ENCODE measurements at regions not wholly inside any gene's neighbourhood (a gene's known extent, or its start where the extent isn't known, plus 50 kb on each side); places are given as distances from the start of the nearest gene placed in this dataset.

- H3K36me3 ChIP-seq (ENCODE audit: control insufficient read depth in 2 of 2, insufficient read depth in 1 of 2, low read length in 2 of 2) = no peaks in the 10 kb centered on the region
- H3K27ac ChIP-seq (ENCODE audit: extremely low read depth, low read depth, low read length) = no peak overlapping the region
- no peak overlapping the region for H3K4me3 ChIP-seq (ENCODE audit: low read depth, low read length)
- H3K9me3 ChIP-seq (ENCODE audit: control insufficient read depth, insufficient read depth, low read depth, low read length) = no peaks in the 10 kb centered on the region
- ChIA-PET CTCF (interaction anchor here (0.5 to 1.0 kb wide), 2 partner anchors 19 to 220 kb away, joined by 3 read pairs; no protein-coding TSS in a partner anchor), POLR2A (no interaction called here)
- H3K4me1 ChIP-seq (ENCODE audit: control insufficient read depth, insufficient read depth, low read length) = no peaks in the 10 kb centered on the region
- TF ChIP-seq ZNF239 (tag by site-specific recombination; IDR thresholded peaks at IDR 0.05) (no peak), ZFP3 (tag by site-specific recombination; IDR thresholded peaks at IDR 0.05; ENCODE audit: low read depth) (no peak), ZNF175 (tag by site-specific recombination; IDR thresholded peaks at IDR 0.05) (no peak)
- TF ChIP-seq, protein P1, sequence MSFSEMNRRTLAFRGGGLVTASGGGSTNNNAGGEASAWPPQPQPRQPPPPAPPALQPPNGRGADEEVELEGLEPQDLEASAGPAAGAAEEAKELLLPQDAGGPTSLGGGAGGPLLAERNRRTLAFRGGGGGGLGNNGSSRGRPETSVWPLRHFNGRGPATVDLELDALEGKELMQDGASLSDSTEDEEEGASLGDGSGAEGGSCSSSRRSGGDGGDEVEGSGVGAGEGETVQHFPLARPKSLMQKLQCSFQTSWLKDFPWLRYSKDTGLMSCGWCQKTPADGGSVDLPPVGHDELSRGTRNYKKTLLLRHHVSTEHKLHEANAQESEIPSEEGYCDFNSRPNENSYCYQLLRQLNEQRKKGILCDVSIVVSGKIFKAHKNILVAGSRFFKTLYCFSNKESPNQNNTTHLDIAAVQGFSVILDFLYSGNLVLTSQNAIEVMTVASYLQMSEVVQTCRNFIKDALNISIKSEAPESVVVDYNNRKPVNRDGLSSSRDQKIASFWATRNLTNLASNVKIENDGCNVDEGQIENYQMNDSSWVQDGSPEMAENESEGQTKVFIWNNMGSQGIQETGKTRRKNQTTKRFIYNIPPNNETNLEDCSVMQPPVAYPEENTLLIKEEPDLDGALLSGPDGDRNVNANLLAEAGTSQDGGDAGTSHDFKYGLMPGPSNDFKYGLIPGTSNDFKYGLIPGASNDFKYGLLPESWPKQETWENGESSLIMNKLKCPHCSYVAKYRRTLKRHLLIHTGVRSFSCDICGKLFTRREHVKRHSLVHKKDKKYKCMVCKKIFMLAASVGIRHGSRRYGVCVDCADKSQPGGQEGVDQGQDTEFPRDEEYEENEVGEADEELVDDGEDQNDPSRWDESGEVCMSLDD (tag by site-specific recombination; IDR thresholded peaks at IDR 0.05) = no peak
These were observed 125.1 kb upstream of the RREB1 start for GRCh38 chr6:6982663-6983062.

DNA sequence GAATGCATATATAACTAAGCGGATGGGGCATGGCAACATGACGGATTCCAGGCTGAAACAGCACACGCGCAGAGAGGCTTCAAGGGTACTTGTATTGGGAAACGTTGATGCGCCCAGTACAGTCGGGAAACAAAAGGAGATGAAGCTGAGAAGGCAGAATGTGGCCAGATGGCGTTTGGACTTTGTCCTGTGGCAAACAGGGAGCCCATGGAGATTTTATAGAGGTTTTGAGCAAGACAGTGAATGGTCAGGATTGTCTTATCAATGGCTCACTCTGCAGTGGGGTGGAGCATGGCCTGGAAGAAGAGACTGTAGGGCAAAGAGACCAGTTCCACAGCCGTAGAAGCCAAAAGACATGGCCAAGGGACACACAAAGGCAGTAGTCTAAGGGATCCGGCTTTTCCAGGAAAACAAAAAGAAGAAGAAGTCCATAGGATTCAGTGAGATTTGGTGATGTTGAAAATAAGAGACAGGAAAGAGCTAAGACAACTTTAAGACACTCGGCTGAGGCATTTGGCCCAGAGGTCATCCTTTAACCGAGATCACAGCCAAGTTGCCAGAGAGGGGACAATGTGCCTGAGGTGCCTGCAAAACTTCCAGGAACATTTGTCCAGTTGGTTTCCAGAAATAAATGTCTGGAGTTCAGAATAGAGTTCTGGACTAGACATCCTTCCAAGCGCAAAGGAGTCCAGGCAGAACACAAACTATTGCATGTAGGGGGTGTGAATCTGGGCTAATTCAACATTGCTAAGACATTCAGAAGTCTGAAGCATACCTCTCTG is 123.0 kb upstream of the RREB1 start:
- Histone ChIP-seq H3K9me3 (ENCODE audit: control insufficient read depth, insufficient read depth, low read depth, low read length) (no peaks in the 10 kb centered on the region), H3K27ac (ENCODE audit: extremely low read depth, low read depth, low read length) (no peak overlapping the region), H3K4me1 (ENCODE audit: control insufficient read depth, insufficient read depth, low read length) (no peaks in the 10 kb centered on the region), H3K36me3 (ENCODE audit: control insufficient read depth in 2 of 2, insufficient read depth in 1 of 2, low read length in 2 of 2) (no peaks in the 10 kb centered on the region), H3K4me3 (ENCODE audit: low read depth, low read length) (no peak overlapping the region)
- TF ChIP-seq ZBTB6 (tag by site-specific recombination; IDR thresholded peaks at IDR 0.05) (no peak), ZNF239 (tag by site-specific recombination; IDR thresholded peaks at IDR 0.05) (no peak), ZNF335 (tag by site-specific recombination; conservative IDR thresholded peaks at IDR 0.05) (no peak), ZNF426 (tag by site-specific recombination; IDR thresholded peaks at IDR 0.05) (no peak), ZNF610 (tag by site-specific recombination; IDR thresholded peaks at IDR 0.05; ENCODE audit: borderline replicate concordance) (no peak), ZNF561 (tag by site-specific recombination; IDR thresholded peaks at IDR 0.05; ENCODE audit: borderline replicate concordance) (no peak), ZNF843 (tag by site-specific recombination; IDR thresholded peaks at IDR 0.05) (no peak), ZNF510 (tag by site-specific recombination; IDR thresholded peaks at IDR 0.05; ENCODE audit: insufficient replicate concordance) (no peak), ZBTB7A (tag by site-specific recombination; IDR thresholded peaks at IDR 0.05; ENCODE audit: low read depth) (no peak), REPIN1 (tag by site-specific recombination; IDR thresholded peaks at IDR 0.05; ENCODE audit: low read depth) (no peak), ZNF23 (tag by site-specific recombination; IDR thresholded peaks at IDR 0.05; ENCODE audit: borderline replicate concordance) (no peak), ZNF433 (tag by site-specific recombination; IDR thresholded peaks at IDR 0.05; ENCODE audit: low read depth) (no peak)
- ChIA-PET POLR2A (no interaction called here), CTCF (interaction anchor here (0.6 to 0.7 kb wide), 2 partner anchors 9 to 123 kb away, joined by 3 read pairs; partner anchors contain the start of gene RREB1)

DNA sequence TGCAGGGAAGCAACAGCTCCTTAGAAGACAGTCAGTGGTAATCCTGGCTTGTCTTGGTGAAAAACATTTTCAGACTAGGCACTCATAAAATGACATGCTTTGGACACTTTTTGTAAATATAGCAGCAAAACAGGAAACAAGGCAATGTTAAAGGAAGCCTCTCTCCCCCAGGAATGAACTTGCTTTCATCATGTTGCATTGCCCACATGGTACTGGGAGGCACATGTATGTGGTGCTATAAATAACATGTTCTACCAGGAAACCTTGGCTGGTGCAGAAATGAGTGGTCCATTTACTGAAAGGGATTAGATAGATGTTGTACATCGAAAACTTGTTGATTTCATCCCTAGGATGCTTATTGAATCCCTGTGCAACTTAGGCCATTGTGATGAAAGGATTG is 121.4 kb upstream of the RREB1 start:
- Histone ChIP-seq H3K4me1 (ENCODE audit: control insufficient read depth, insufficient read depth, low read length) (no peaks in the 10 kb centered on the region), H3K9me3 (ENCODE audit: control insufficient read depth, insufficient read depth, low read depth, low read length) (no peaks in the 10 kb centered on the region), H3K36me3 (ENCODE audit: control insufficient read depth in 2 of 2, insufficient read depth in 1 of 2, low read length in 2 of 2) (no peaks in the 10 kb centered on the region), H3K4me3 (ENCODE audit: low read depth, low read length) (no peak overlapping the region), H3K27ac (ENCODE audit: extremely low read depth, low read depth, low read length) (no peak overlapping the region)
- no peak for TF ChIP-seq ZSCAN18 (tag by site-specific recombination; IDR thresholded peaks at IDR 0.05)
- TF ChIP-seq ZNF596 (tag by site-specific recombination; IDR thresholded peaks at IDR 0.05) = no peak
- no peak for TF ChIP-seq ZBTB48 (tag by site-specific recombination; IDR thresholded peaks at IDR 0.05)
- no peak for TF ChIP-seq ZNF169 (tag by site-specific recombination; IDR thresholded peaks at IDR 0.05)
- TF ChIP-seq, protein P2, sequence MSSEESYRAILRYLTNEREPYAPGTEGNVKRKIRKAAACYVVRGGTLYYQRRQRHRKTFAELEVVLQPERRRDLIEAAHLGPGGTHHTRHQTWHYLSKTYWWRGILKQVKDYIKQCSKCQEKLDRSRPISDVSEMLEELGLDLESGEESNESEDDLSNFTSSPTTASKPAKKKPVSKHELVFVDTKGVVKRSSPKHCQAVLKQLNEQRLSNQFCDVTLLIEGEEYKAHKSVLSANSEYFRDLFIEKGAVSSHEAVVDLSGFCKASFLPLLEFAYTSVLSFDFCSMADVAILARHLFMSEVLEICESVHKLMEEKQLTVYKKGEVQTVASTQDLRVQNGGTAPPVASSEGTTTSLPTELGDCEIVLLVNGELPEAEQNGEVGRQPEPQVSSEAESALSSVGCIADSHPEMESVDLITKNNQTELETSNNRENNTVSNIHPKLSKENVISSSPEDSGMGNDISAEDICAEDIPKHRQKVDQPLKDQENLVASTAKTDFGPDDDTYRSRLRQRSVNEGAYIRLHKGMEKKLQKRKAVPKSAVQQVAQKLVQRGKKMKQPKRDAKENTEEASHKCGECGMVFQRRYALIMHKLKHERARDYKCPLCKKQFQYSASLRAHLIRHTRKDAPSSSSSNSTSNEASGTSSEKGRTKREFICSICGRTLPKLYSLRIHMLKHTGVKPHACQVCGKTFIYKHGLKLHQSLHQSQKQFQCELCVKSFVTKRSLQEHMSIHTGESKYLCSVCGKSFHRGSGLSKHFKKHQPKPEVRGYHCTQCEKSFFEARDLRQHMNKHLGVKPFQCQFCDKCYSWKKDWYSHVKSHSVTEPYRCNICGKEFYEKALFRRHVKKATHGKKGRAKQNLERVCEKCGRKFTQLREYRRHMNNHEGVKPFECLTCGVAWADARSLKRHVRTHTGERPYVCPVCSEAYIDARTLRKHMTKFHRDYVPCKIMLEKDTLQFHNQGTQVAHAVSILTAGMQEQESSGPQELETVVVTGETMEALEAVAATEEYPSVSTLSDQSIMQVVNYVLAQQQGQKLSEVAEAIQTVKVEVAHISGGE (tag by site-specific recombination; conservative IDR thresholded peaks at IDR 0.05; ENCODE audit: low read depth) = no peak
- TF ChIP-seq ZNF311 (tag by site-specific recombination; IDR thresholded peaks at IDR 0.05; ENCODE audit: borderline replicate concordance) = no peak
- ChIA-PET POLR2A (no interaction called here), CTCF (interaction anchor here (0.9 kb wide), 1 partner anchor 252 kb away, joined by 3 read pairs; no protein-coding TSS in a partner anchor)

Measured in HEK293 (cell line).